Liver (tissue), 8 donors: ENCODE measurements at regions not wholly inside any gene's neighbourhood (a gene's known extent, or its start where the extent isn't known, plus 50 kb on each side); places are given as distances from the start of the nearest gene placed in this dataset.

Source experiments
- DNase-seq: peaks from one replicate; pipeline ENCODE4 v3.0.0-alpha.2; 2017; ENCODE audit warnings: low spot score
- H3K27ac ChIP-seq, 2 donors: one replicate each; pipeline ENCODE4 v1.7.0; 2013; ENCODE audit warnings: inconsistent platforms in 2 of 2, low read length in 2 of 2, control low read depth in 1 of 2, low read depth in 1 of 2, mild to moderate bottlenecking in 1 of 2
- H3K27me3 ChIP-seq, 4 donors: one replicate each; pipeline versions ENCODE4 v1.6.1 to v1.7.0; 2013; ENCODE audit warnings: low read length in 3 of 4, inconsistent platforms in 1 of 4, mild to moderate bottlenecking in 1 of 4, moderate library complexity in 1 of 4; ENCODE audit not compliant: control insufficient read depth in 4 of 4, insufficient read depth in 4 of 4
- H3K36me3 ChIP-seq, 4 donors: one replicate each; pipeline versions ENCODE4 v1.6.1 to v1.7.0; 2013; ENCODE audit warnings: low read length in 3 of 4, mild to moderate bottlenecking in 3 of 4, low read depth in 1 of 4, moderate library complexity in 1 of 4; ENCODE audit not compliant: control insufficient read depth in 4 of 4, insufficient read depth in 3 of 4
- H3K4me1 ChIP-seq, 4 donors: one replicate each; pipeline versions ENCODE4 v1.6.1 to v1.7.0; 2013; ENCODE audit warnings: low read length in 3 of 4, mild to moderate bottlenecking in 3 of 4, moderate library complexity in 1 of 4; ENCODE audit not compliant: control insufficient read depth in 4 of 4, insufficient read depth in 4 of 4
- H3K4me3 ChIP-seq, 3 donors: one replicate each; pipeline versions ENCODE4 v1.6.1 to v1.7.0; 2013; ENCODE audit warnings: low read length in 3 of 3, control low read depth in 1 of 3, low read depth in 1 of 3, mild to moderate bottlenecking in 1 of 3
- H3K9ac ChIP-seq, 2 donors: one replicate each; pipeline ENCODE4 v1.7.0; 2013; ENCODE audit warnings: low read length in 2 of 2, mild to moderate bottlenecking in 2 of 2, moderate library complexity in 2 of 2, control low read depth in 1 of 2, low read depth in 1 of 2
- H3K9me3 ChIP-seq, 4 donors: one replicate each; pipeline versions ENCODE4 v1.6.1 to v1.7.0; 2013; ENCODE audit warnings: low read length in 3 of 4; ENCODE audit not compliant: control insufficient read depth in 4 of 4
- CTCF ChIP-seq: fragments of 150-350 bp; IDR thresholded peaks from 2 replicates; pipeline ENCODE4 v1.5.1; 2017; ENCODE audit warnings: improper control_type of control experiment, low read depth, low read length; ENCODE audit not compliant: missing input control
- EGR1 ChIP-seq, 2 donors: IDR thresholded peaks; 2 replicates each; pipeline ENCODE4 v1.6.1; 2016 to 2018; ENCODE audit warnings: antibody characterized with exemption in 2 of 2, low read depth in 2 of 2
- FOXA1 ChIP-seq: IDR thresholded peaks from 2 replicates; pipeline ENCODE4 v1.6.1; 2016; ENCODE audit warnings: antibody characterized with exemption
- FOXA2 ChIP-seq: IDR thresholded peaks from 2 replicates; pipeline ENCODE4 v1.6.1; 2016; ENCODE audit warnings: antibody characterized with exemption
- GABPA ChIP-seq, 2 donors: IDR thresholded peaks in 1 of 2; conservative IDR thresholded peaks in 1 of 2; 2 replicates each; pipeline ENCODE4 v1.6.1; 2016; ENCODE audit warnings: antibody characterized with exemption in 2 of 2, mild to moderate bottlenecking in 1 of 2, moderate library complexity in 1 of 2
- HNF4A ChIP-seq, 2 donors: conservative IDR thresholded peaks; 2 replicates each; pipeline ENCODE4 v1.6.1; 2016; ENCODE audit warnings: antibody characterized with exemption in 2 of 2, mild to moderate bottlenecking in 2 of 2
- HNF4G ChIP-seq: IDR thresholded peaks from 2 replicates; pipeline ENCODE4 v1.6.1; 2016; ENCODE audit warnings: antibody characterized with exemption
- JUND ChIP-seq, 2 donors: IDR thresholded peaks; 2 replicates each; pipeline ENCODE4 v1.6.1; 2016; ENCODE audit warnings: antibody characterized with exemption in 2 of 2
- MAX ChIP-seq: IDR thresholded peaks from 2 replicates; pipeline ENCODE4 v1.6.1; 2016; ENCODE audit warnings: antibody characterized with exemption
- NR2F2 ChIP-seq: IDR thresholded peaks from 2 replicates; pipeline ENCODE4 v1.6.1; 2016; ENCODE audit warnings: antibody characterized with exemption
- RXRA ChIP-seq, 2 donors: IDR thresholded peaks; 2 replicates each; pipeline ENCODE4 v1.6.1; 2017 to 2018; ENCODE audit warnings: antibody characterized with exemption in 2 of 2, mild to moderate bottlenecking in 1 of 2
- SP1 ChIP-seq: IDR thresholded peaks from 2 replicates; pipeline ENCODE4 v1.6.1; 2018; ENCODE audit warnings: antibody characterized with exemption, mild to moderate bottlenecking
- TAF1 ChIP-seq: conservative IDR thresholded peaks from 2 replicates; pipeline ENCODE4 v1.6.1; 2016; ENCODE audit warnings: antibody characterized with exemption, mild to moderate bottlenecking
- WGBS: extraction: QIAGEN DNeasy Blood & Tissue Kit; methylation state at CpG from one replicate; pipeline ENCODE4 v1.1.7; 2013; 5-methylcytosine and 5-hydroxymethylcytosine counted together
- TF ChIP-seq, protein P1 (sequence below): IDR thresholded peaks from 2 replicates; pipeline ENCODE4 v1.6.1; 2016; ENCODE audit warnings: antibody characterized with exemption, mild to moderate bottlenecking
- TF ChIP-seq, protein P2 (sequence below): IDR thresholded peaks from 2 replicates; pipeline ENCODE4 v1.6.1; 2016; ENCODE audit warnings: antibody characterized with exemption
- TF ChIP-seq, protein P3 (sequence below): IDR thresholded peaks from 2 replicates; pipeline ENCODE4 v1.6.1; 2016; ENCODE audit warnings: antibody characterized with exemption
- donor health status: healthy.
- donor health status: healthy.
- donor health status: healthy.
- donor health status: healthy.
- donor health status: healthy.

GRCh38 chr2:204328373-204328772 lies 216.9 kb upstream of the PARD3B start:
- TF ChIP-seq FOXA2, result no peak
- TF ChIP-seq, protein P1, sequence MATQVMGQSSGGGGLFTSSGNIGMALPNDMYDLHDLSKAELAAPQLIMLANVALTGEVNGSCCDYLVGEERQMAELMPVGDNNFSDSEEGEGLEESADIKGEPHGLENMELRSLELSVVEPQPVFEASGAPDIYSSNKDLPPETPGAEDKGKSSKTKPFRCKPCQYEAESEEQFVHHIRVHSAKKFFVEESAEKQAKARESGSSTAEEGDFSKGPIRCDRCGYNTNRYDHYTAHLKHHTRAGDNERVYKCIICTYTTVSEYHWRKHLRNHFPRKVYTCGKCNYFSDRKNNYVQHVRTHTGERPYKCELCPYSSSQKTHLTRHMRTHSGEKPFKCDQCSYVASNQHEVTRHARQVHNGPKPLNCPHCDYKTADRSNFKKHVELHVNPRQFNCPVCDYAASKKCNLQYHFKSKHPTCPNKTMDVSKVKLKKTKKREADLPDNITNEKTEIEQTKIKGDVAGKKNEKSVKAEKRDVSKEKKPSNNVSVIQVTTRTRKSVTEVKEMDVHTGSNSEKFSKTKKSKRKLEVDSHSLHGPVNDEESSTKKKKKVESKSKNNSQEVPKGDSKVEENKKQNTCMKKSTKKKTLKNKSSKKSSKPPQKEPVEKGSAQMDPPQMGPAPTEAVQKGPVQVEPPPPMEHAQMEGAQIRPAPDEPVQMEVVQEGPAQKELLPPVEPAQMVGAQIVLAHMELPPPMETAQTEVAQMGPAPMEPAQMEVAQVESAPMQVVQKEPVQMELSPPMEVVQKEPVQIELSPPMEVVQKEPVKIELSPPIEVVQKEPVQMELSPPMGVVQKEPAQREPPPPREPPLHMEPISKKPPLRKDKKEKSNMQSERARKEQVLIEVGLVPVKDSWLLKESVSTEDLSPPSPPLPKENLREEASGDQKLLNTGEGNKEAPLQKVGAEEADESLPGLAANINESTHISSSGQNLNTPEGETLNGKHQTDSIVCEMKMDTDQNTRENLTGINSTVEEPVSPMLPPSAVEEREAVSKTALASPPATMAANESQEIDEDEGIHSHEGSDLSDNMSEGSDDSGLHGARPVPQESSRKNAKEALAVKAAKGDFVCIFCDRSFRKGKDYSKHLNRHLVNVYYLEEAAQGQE, result no peak
- no peak for TF ChIP-seq TAF1
- no peak for TF ChIP-seq CTCF
- no peak for TF ChIP-seq HNF4A (conservative IDR thresholded peaks at IDR 0.05)
- no peak for TF ChIP-seq EGR1 (IDR thresholded peaks at IDR 0.05; ENCODE audit: low read depth in 2 of 2)
- TF ChIP-seq, protein P2, sequence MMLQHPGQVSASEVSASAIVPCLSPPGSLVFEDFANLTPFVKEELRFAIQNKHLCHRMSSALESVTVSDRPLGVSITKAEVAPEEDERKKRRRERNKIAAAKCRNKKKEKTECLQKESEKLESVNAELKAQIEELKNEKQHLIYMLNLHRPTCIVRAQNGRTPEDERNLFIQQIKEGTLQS, result no peak
- TF ChIP-seq SP1, result no peak
- no peak for TF ChIP-seq RXRA (IDR thresholded peaks at IDR 0.05)
- WGBS, result 60% methylated on average over 7 of the region's 7 CpGs
- DNase-seq, result no peak
- Histone ChIP-seq H3K36me3 (no peaks in the 10 kb centered on the region), H3K4me3 (no peak overlapping the region), H3K27ac (no peak overlapping the region), H3K27me3 (no peaks in the 10 kb centered on the region), H3K4me1 (no peaks in the 10 kb centered on the region), H3K9me3 (no peaks in the 10 kb centered on the region), H3K9ac (no peak overlapping the region)

DNA sequence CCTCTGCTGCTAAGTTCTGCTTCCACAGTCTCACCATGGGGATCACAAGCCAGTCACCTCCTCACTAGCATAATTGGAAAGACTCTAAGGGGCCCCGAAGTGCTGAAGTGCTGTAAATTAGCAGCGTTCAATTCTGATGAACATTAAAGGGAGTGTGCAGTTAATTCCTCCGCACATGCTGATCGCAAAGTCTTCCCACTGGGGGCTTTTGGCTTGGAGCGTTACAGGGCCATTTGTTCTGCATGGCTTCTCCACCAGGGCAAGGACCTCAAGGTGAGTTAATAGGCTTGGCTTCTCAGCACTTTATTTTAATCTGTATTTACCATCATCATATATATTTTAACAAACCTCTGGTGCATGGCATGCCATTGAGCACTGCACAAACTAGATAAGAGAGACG lies 216.3 kb upstream of the PARD3B start:
- H3K9ac ChIP-seq, result no peak overlapping the region
- no peaks in the 10 kb centered on the region for H3K9me3 ChIP-seq
- no peaks in the 10 kb centered on the region for H3K27me3 ChIP-seq
- 96% methylated on average over 6 of the region's 6 CpGs for WGBS
- H3K4me3 ChIP-seq, result no peak overlapping the region
- H3K27ac ChIP-seq, result no peak overlapping the region
- no peaks in the 10 kb centered on the region for H3K4me1 ChIP-seq
- DNase-seq, result no peak
- H3K36me3 ChIP-seq, result no peaks in the 10 kb centered on the region
- no peak for TF ChIP-seq CTCF

GRCh38 chr2:204329532-204329931 lies 215.7 kb upstream of the PARD3B start:
- DNase-seq, result no peak
- Histone ChIP-seq H3K4me1 (no peaks in the 10 kb centered on the region), H3K27me3 (no peaks in the 10 kb centered on the region), H3K9me3 (no peaks in the 10 kb centered on the region), H3K4me3 (no peak overlapping the region), H3K27ac (no peak overlapping the region), H3K9ac (no peak overlapping the region), H3K36me3 (no peaks in the 10 kb centered on the region)
- WGBS, result 90% methylated on average over 4 of the region's 4 CpGs
- no peak for TF ChIP-seq GABPA (IDR thresholded peaks at IDR 0.05 in 1 of 2, conservative IDR thresholded peaks at IDR 0.05 in 1 of 2)
- no peak for TF ChIP-seq HNF4G
- TF ChIP-seq, protein P2, result no peak
- TF ChIP-seq HNF4A (conservative IDR thresholded peaks at IDR 0.05), result no peak
- TF ChIP-seq, protein P3, sequence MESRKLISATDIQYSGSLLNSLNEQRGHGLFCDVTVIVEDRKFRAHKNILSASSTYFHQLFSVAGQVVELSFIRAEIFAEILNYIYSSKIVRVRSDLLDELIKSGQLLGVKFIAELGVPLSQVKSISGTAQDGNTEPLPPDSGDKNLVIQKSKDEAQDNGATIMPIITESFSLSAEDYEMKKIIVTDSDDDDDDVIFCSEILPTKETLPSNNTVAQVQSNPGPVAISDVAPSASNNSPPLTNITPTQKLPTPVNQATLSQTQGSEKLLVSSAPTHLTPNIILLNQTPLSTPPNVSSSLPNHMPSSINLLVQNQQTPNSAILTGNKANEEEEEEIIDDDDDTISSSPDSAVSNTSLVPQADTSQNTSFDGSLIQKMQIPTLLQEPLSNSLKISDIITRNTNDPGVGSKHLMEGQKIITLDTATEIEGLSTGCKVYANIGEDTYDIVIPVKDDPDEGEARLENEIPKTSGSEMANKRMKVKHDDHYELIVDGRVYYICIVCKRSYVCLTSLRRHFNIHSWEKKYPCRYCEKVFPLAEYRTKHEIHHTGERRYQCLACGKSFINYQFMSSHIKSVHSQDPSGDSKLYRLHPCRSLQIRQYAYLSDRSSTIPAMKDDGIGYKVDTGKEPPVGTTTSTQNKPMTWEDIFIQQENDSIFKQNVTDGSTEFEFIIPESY, result no peak
- no peak for TF ChIP-seq TAF1
- TF ChIP-seq JUND (IDR thresholded peaks at IDR 0.05), result no peak
- TF ChIP-seq EGR1 (IDR thresholded peaks at IDR 0.05; ENCODE audit: low read depth in 2 of 2), result no peak
- no peak for TF ChIP-seq RXRA (IDR thresholded peaks at IDR 0.05)
- no peak for TF ChIP-seq FOXA2
- TF ChIP-seq NR2F2, result no peak
- TF ChIP-seq MAX, result no peak
- no peak for TF ChIP-seq SP1
- no peak for TF ChIP-seq FOXA1
